HEK293T (cell line): ENCODE measurements at regions not wholly inside any gene's neighbourhood (a gene's known extent, or its start where the extent isn't known, plus 50 kb on each side); places are given as distances from the start of the nearest gene placed in this dataset.

ENCODE experiments used
- ARNT ChIP-seq: fragments of 450-650 bp; IDR thresholded peaks from 2 replicates; pipeline ENCODE4 v1.6.1; 2017; ENCODE audit warnings: mild to moderate bottlenecking
- BHLHE40 ChIP-seq: fragments of 450-650 bp; IDR thresholded peaks from 2 replicates; pipeline ENCODE4 v1.6.1; 2016; ENCODE audit warnings: mild to moderate bottlenecking, moderate library complexity, borderline replicate concordance
- CTBP1 ChIP-seq: fragments of 450-650 bp; IDR thresholded peaks from 2 replicates; pipeline ENCODE4 v1.6.1; 2016; ENCODE audit warnings: borderline replicate concordance
- ELF4 ChIP-seq: fragments of 450-650 bp; IDR thresholded peaks from 2 replicates; pipeline ENCODE4 v1.6.1; 2017; ENCODE audit warnings: antibody characterized with exemption
- FOXA1 ChIP-seq: fragments of 450-650 bp; IDR thresholded peaks from 2 replicates; pipeline ENCODE4 v1.6.1; 2016; ENCODE audit warnings: mild to moderate bottlenecking
- FOXK2 ChIP-seq: fragments of 450-650 bp; IDR thresholded peaks from 2 replicates; pipeline ENCODE4 v1.6.1; 2016; ENCODE audit warnings: mild to moderate bottlenecking
- FOXM1 ChIP-seq: fragments of 450-650 bp; IDR thresholded peaks from 2 replicates; pipeline ENCODE4 v1.6.1; 2017; ENCODE audit warnings: mild to moderate bottlenecking, borderline replicate concordance
- HDGF ChIP-seq: fragments of 450-650 bp; IDR thresholded peaks from 2 replicates; pipeline ENCODE4 v1.6.1; 2017; ENCODE audit warnings: antibody characterized with exemption, borderline replicate concordance
- L3MBTL2 ChIP-seq: fragments of 450-650 bp; conservative IDR thresholded peaks from 2 replicates; pipeline ENCODE4 v1.6.1; 2016; ENCODE audit warnings: mild to moderate bottlenecking
- LEF1 ChIP-seq: fragments of 450-650 bp; IDR thresholded peaks from 2 replicates; pipeline ENCODE4 v1.6.1; 2017; ENCODE audit warnings: mild to moderate bottlenecking, borderline replicate concordance
- SP1 ChIP-seq: fragments of 450-650 bp; IDR thresholded peaks from 2 replicates; pipeline ENCODE4 v1.6.1; 2017
- SUZ12 ChIP-seq: fragments of 450-650 bp; IDR thresholded peaks from 2 replicates; pipeline ENCODE4 v1.6.1; 2016; ENCODE audit warnings: mild to moderate bottlenecking
- TARDBP ChIP-seq: fragments of 450-650 bp; IDR thresholded peaks from 2 replicates; pipeline ENCODE4 v1.6.1; 2016
- ZNF384 ChIP-seq: fragments of 450-650 bp; IDR thresholded peaks from 2 replicates; pipeline ENCODE4 v1.6.1; 2016

GRCh38 chr13:85993567-85993966 lies 194.3 kb upstream of the SLITRK6 start:
- TF ChIP-seq L3MBTL2 (no peak), ZNF384 (no peak), FOXK2 (no peak), HDGF (no peak), SUZ12 (no peak), TARDBP (no peak), CTBP1 (no peak), SP1 (no peak), ELF4 (no peak), FOXA1 (no peak), FOXM1 (no peak), LEF1 (no peak), ARNT (no peak), BHLHE40 (no peak)
